GM12892 (cell line): ENCODE measurements at regions not wholly inside any gene's neighbourhood (a gene's known extent, or its start where the extent isn't known, plus 50 kb on each side); places are given as distances from the start of the nearest gene placed in this dataset.

Experiments
- POLR2A ChIP-seq: IDR thresholded peaks from 2 replicates; pipeline ENCODE4 v1.6.1; 2011; ENCODE audit warnings: low read depth, low read length, control low read depth
- POLR2AphosphoS5 ChIP-seq: IDR thresholded peaks from 2 replicates; pipeline ENCODE4 v1.6.1; 2011; ENCODE audit warnings: low read depth, low read length, control low read depth
- TAF1 ChIP-seq: IDR thresholded peaks from 2 replicates; pipeline ENCODE4 v1.6.1; 2011; ENCODE audit warnings: low read depth, mild to moderate bottlenecking, control low read depth, low read length, borderline replicate concordance

DNA sequence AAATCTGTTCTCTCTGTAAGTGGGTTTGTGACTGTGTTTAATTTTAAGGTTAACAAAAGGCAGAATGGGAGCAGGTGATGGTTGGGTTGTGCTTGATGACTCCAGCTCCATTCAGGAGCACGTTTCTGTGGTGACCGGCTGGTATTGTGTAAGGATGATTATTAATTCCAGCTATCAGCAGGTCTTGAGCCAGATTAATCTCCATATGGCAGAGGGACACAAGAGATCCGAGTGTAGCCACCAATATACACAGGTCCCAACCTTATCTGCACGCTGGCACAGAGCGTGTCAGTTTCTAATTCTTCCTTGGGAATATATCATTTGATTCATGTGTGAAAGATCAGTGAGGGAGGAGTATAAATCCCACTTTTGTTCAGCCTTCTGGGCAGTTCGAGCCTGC lies 199.0 kb upstream of the DCC start:
- TF ChIP-seq TAF1 (no peak), POLR2AphosphoS5 (no peak), POLR2A (no peak)
